ENCODE measurements at regions not wholly inside any gene's neighbourhood (a gene's known extent, or its start where the extent isn't known, plus 50 kb on each side); places are given as distances from the start of the nearest gene placed in this dataset.

DNA sequence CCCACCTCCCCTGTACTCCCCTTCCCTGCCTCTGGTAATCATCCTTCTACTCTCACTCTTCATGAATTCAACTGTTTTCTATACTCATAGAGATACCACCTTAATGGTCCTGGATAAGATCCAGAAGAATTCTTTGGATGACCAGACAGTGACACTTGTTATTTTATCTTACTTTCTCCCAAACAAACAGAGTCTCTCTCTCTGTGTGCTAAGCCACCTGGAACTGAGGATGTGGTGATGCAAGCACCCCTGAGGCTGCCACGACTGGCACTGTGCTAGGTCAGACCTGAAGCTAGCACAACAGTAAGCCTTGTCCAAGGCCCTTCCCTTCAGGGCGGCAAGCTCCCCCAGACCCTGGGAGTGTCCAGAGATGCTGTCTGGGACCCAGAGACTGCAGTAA lies 250.2 kb downstream of the C12orf50 start:
- Histone ChIP-seq H3K9me3 (ENCODE audit: control insufficient read depth, low read depth, low read length) (no peaks in the 10 kb centered on the region), H2BK20ac (ENCODE audit: low read depth, low read length, poor library complexity, severe bottlenecking) (no peak overlapping the region), H3K56ac (ENCODE audit: insufficient read length, low read depth, low read length) (no peak overlapping the region), H3K9ac (ENCODE audit: extremely low read depth, insufficient read length, low read length) (no peak overlapping the region), H3K4me1 (ENCODE audit: insufficient read depth, low read length) (no peaks in the 10 kb centered on the region), H2BK12ac (ENCODE audit: insufficient read length, low read depth, low read length) (no peak overlapping the region), H2AFZ (ENCODE audit: low read length) (no peak overlapping the region), H3K23me2 (ENCODE audit: insufficient read length, low read depth, low read length, poor library complexity, severe bottlenecking) (no peaks in the 10 kb centered on the region), H3K4me2 (ENCODE audit: insufficient read depth, insufficient read length, low read length) (no peak overlapping the region), H3K18ac (ENCODE audit: insufficient read length, low read depth, low read length) (no peak overlapping the region), H3K79me2 (ENCODE audit: insufficient read depth, low read length) (no peaks in the 10 kb centered on the region), H3K4ac (ENCODE audit: low read depth, low read length) (no peak overlapping the region), H3K27ac (ENCODE audit: insufficient read length, low read depth, low read length) (no peak overlapping the region), H4K8ac (replicated peaks; ENCODE audit: insufficient read length, low read depth, low read length) (no peak overlapping the region), H2BK5ac (ENCODE audit: insufficient read length, low read length) (no peak overlapping the region), H4K5ac (ENCODE audit: insufficient read length, low read depth, low read length) (no peak overlapping the region), H3K27me3 (ENCODE audit: insufficient read depth, low read length) (no peaks in the 10 kb centered on the region), H2AK5ac (ENCODE audit: insufficient read length, low read length) (no peak overlapping the region), H2BK15ac (ENCODE audit: low read depth, low read length) (no peak overlapping the region), H4K20me1 (ENCODE audit: control insufficient read depth, insufficient read depth, insufficient read length) (no peaks in the 10 kb centered on the region), H4K91ac (ENCODE audit: insufficient read length, low read depth, low read length) (no peak overlapping the region), H3T11ph (ENCODE audit: low read length) (no peak overlapping the region), H3K23ac (ENCODE audit: insufficient read length, low read depth, low read length) (no peak overlapping the region), H3K79me1 (ENCODE audit: insufficient read depth, low read depth, low read length, poor library complexity, severe bottlenecking) (no peaks in the 10 kb centered on the region), H2BK120ac (ENCODE audit: low read depth, low read length, poor library complexity, severe bottlenecking) (no peak overlapping the region), H3K14ac (ENCODE audit: insufficient read depth, low read length) (no peak overlapping the region)
- Mint-ChIP-seq H3K27ac (no peak overlapping the region), H3K36me3 (ENCODE audit: insufficient read depth in 1 of 3, low read depth in 3 of 3) (no peaks in the 10 kb centered on the region), H3K9me3 (no peaks in the 10 kb centered on the region), H3K4me3 (no peak overlapping the region), H3K4me1 (no peaks in the 10 kb centered on the region), H3K27me3 (ENCODE audit: low read depth) (no peaks in the 10 kb centered on the region)
- TF ChIP-seq, protein P1, sequence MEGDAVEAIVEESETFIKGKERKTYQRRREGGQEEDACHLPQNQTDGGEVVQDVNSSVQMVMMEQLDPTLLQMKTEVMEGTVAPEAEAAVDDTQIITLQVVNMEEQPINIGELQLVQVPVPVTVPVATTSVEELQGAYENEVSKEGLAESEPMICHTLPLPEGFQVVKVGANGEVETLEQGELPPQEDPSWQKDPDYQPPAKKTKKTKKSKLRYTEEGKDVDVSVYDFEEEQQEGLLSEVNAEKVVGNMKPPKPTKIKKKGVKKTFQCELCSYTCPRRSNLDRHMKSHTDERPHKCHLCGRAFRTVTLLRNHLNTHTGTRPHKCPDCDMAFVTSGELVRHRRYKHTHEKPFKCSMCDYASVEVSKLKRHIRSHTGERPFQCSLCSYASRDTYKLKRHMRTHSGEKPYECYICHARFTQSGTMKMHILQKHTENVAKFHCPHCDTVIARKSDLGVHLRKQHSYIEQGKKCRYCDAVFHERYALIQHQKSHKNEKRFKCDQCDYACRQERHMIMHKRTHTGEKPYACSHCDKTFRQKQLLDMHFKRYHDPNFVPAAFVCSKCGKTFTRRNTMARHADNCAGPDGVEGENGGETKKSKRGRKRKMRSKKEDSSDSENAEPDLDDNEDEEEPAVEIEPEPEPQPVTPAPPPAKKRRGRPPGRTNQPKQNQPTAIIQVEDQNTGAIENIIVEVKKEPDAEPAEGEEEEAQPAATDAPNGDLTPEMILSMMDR (conservative IDR thresholded peaks at IDR 0.05), result no peak
- DNase-seq, result no peak
- no CpG with 5 or more reads among the region's 2 CpGs for WGBS (ENCODE audit: extremely low coverage, insufficient read length, low lambda C conversion rate)
